H1 (cell line): ENCODE measurements at regions not wholly inside any gene's neighbourhood (a gene's known extent, or its start where the extent isn't known, plus 50 kb on each side); places are given as distances from the start of the nearest gene placed in this dataset.

Source experiments
- CTCF ChIA-PET: fragments of 300-600 bp; sonication (Branson Sonifier 250); formaldehyde crosslinking; loops from one replicate; lab custom pipeline; 2021; ENCODE audit not compliant: partially characterized antibody; lab: Charles Lee
- POLR2A ChIA-PET: fragments of 300-600 bp; sonication (Branson Sonifier 250); formaldehyde crosslinking; loops from one replicate; lab custom pipeline; 2021; ENCODE audit warnings: inconsistent platforms; ENCODE audit not compliant: partially characterized antibody; lab: Charles Lee
- DNase-seq, 2 experiments: peaks; one replicate each; pipeline versions ENCODE4 v3.0.0 to v3.0.0-alpha.2; 2010 to 2022; ENCODE audit warnings: low spot score in 2 of 2, low read depth in 1 of 2, mixed read lengths in 1 of 2
- FAIRE-seq: peaks from 2 replicates; lab custom pipeline; 2011; peaks lifted over from hg19 to GRCh38; lab: Jason Lieb, UNC
- H2AFZ ChIP-seq: 2 replicates; pipeline ENCODE4 v1.8.1; 2012; ENCODE audit warnings: low read length, inconsistent platforms
- H2AK5ac ChIP-seq: 2 replicates; pipeline ENCODE4 v1.6.1; 2013; ENCODE audit warnings: low read depth, low read length
- H2BK120ac ChIP-seq: replicated peaks from 2 replicates; pipeline ENCODE3; 2013; ENCODE audit warnings: low read depth, low read length, inconsistent platforms
- H2BK12ac ChIP-seq: 2 replicates; pipeline ENCODE4 v1.6.1; 2013; ENCODE audit warnings: low read depth, low read length
- H2BK15ac ChIP-seq: 2 replicates; pipeline ENCODE4 v1.6.1; 2013; ENCODE audit warnings: low read length
- H2BK20ac ChIP-seq: 2 replicates; pipeline ENCODE4 v1.6.1; 2013; ENCODE audit warnings: low read length
- H2BK5ac ChIP-seq: 2 replicates; pipeline ENCODE4 v1.6.1; 2013; ENCODE audit warnings: low read depth, low read length
- H3K14ac ChIP-seq: 2 replicates; pipeline ENCODE4 v1.6.1; 2013; ENCODE audit warnings: inconsistent platforms; ENCODE audit not compliant: insufficient read length
- H3K18ac ChIP-seq: 2 replicates; pipeline ENCODE4 v1.6.1; 2013; ENCODE audit warnings: low read length; ENCODE audit errors: extremely low read depth
- H3K23ac ChIP-seq: 2 replicates; pipeline ENCODE4 v1.6.1; 2013; ENCODE audit warnings: inconsistent platforms; ENCODE audit not compliant: insufficient read length
- H3K23me2 ChIP-seq: 2 replicates; pipeline ENCODE4 v1.6.1; 2013; ENCODE audit warnings: low read depth, low read length
- H3K27ac ChIP-seq: 2 replicates; pipeline ENCODE4 v1.6.1; 2011; ENCODE audit warnings: low read depth, low read length, inconsistent platforms
- H3K27me3 ChIP-seq, 4 experiments: replicated peaks in 1 of 4; 1 replicate in 1 of 4; 2 replicates in 3 of 4; pipeline versions ENCODE4 v1.6.1 to v1.8.1; 2011 to 2013; ENCODE audit warnings: low read length in 3 of 4, mild to moderate bottlenecking in 3 of 4, inconsistent platforms in 2 of 4, mixed read lengths in 2 of 4, moderate library complexity in 1 of 4; ENCODE audit not compliant: control insufficient read depth in 3 of 4, insufficient read depth in 3 of 4; ENCODE audit errors: extremely low read depth in 1 of 4
- H3K36me3 ChIP-seq, 4 experiments: 2 replicates each; pipeline versions ENCODE4 v1.6.1 to v1.8.1; 2011 to 2013; ENCODE audit warnings: mild to moderate bottlenecking in 4 of 4, low read length in 3 of 4, moderate library complexity in 2 of 4, control low read depth in 1 of 4, inconsistent platforms in 1 of 4; ENCODE audit not compliant: insufficient read depth in 4 of 4, control insufficient read depth in 2 of 4
- H3K4ac ChIP-seq: replicated peaks from 2 replicates; pipeline ENCODE3; 2013; ENCODE audit warnings: low read length, low read depth, mixed read lengths, inconsistent platforms; ENCODE audit not compliant: insufficient read length
- H3K4me1 ChIP-seq, 4 experiments: replicated peaks in 1 of 4; 1 replicate in 1 of 4; 2 replicates in 3 of 4; pipeline versions ENCODE4 v1.6.1 to v1.8.1; 2011 to 2013; ENCODE audit warnings: low read length in 3 of 4, inconsistent platforms in 2 of 4, mixed read lengths in 1 of 4; ENCODE audit not compliant: insufficient read depth in 4 of 4, control insufficient read depth in 3 of 4
- H3K4me2 ChIP-seq, 2 experiments: 2 replicates each; pipeline versions ENCODE4 v1.6.1 to v1.8.1; 2011 to 2013; ENCODE audit warnings: low read depth in 2 of 2, low read length in 2 of 2, control low read depth in 1 of 2, inconsistent platforms in 1 of 2, mild to moderate bottlenecking in 1 of 2; ENCODE audit not compliant: insufficient read depth in 1 of 2
- H3K4me3 ChIP-seq, 4 experiments: fragments of 200-600, 300-600 bp in 1 of 4; sonication (generic), shearing (Covaris generic), sonication (Bioruptor Twin) in 1 of 4; 2 replicates each; pipeline versions ENCODE4 v1.5.1 to v1.8.1; 2011 to 2016; ENCODE audit warnings: low read length in 4 of 4, low read depth in 3 of 4, control low read depth in 2 of 4, inconsistent platforms in 2 of 4, mild to moderate bottlenecking in 2 of 4, mixed read lengths in 1 of 4, moderate library complexity in 1 of 4; ENCODE audit not compliant: insufficient read depth in 2 of 4; ENCODE audit errors: extremely low read depth in 1 of 4
- H3K56ac ChIP-seq: replicated peaks from 2 replicates; pipeline ENCODE3; 2013; ENCODE audit warnings: low read depth, mild to moderate bottlenecking, mixed read lengths, low read length, inconsistent platforms; ENCODE audit not compliant: insufficient read length
- H3K79me1 ChIP-seq: 2 replicates; pipeline ENCODE4 v1.6.1; 2013; ENCODE audit warnings: low read depth, low read length, control low read depth
- H3K79me2 ChIP-seq, 2 experiments: 2 replicates each; pipeline versions ENCODE4 v1.6.1 to v1.8.1; 2012 to 2013; ENCODE audit warnings: low read length in 2 of 2, mild to moderate bottlenecking in 2 of 2, inconsistent platforms in 1 of 2; ENCODE audit not compliant: insufficient read depth in 2 of 2, control insufficient read depth in 1 of 2
- H3K9ac ChIP-seq, 4 experiments: replicated peaks in 1 of 4; 1 replicate in 1 of 4; 2 replicates in 3 of 4; pipeline versions ENCODE4 v1.6.1 to v1.8.1; 2011 to 2013; ENCODE audit warnings: low read depth in 3 of 4, low read length in 3 of 4, control low read depth in 2 of 4, mild to moderate bottlenecking in 2 of 4, moderate library complexity in 2 of 4, inconsistent platforms in 1 of 4; ENCODE audit errors: extremely low read depth in 1 of 4
- H3K9me3 ChIP-seq, 2 experiments: 2 replicates each; pipeline versions ENCODE4 v1.6.1 to v1.8.1; 2012 to 2013; ENCODE audit warnings: mild to moderate bottlenecking in 2 of 2, moderate library complexity in 2 of 2, control low read depth in 1 of 2, inconsistent platforms in 1 of 2, low read depth in 1 of 2, low read length in 1 of 2, mixed read lengths in 1 of 2; ENCODE audit not compliant: insufficient read depth in 2 of 2
- H4K20me1 ChIP-seq, 2 experiments: replicated peaks in 1 of 2; 2 replicates each; pipeline versions ENCODE3 to v1.8.1; 2011 to 2013; ENCODE audit warnings: inconsistent platforms in 2 of 2, low read length in 2 of 2, mild to moderate bottlenecking in 1 of 2; ENCODE audit not compliant: insufficient read depth in 2 of 2, control insufficient read depth in 1 of 2
- H4K5ac ChIP-seq: 2 replicates; pipeline ENCODE4 v1.6.1; 2013; ENCODE audit warnings: low read length, low read depth, mixed read lengths, inconsistent platforms; ENCODE audit not compliant: insufficient read length
- H4K8ac ChIP-seq: 2 replicates; pipeline ENCODE4 v1.8.0; 2013; ENCODE audit warnings: mild to moderate bottlenecking, moderate library complexity, low read length, inconsistent platforms; ENCODE audit not compliant: insufficient read depth; ENCODE audit errors: extremely low read depth
- H4K91ac ChIP-seq: replicated peaks from 2 replicates; pipeline ENCODE3; 2013; ENCODE audit warnings: low read length, mixed read lengths, inconsistent platforms; ENCODE audit not compliant: insufficient read length
- CBX5 ChIP-seq: fragments of 300-800, 300-1000 bp; sonication (generic); IDR thresholded peaks from 2 replicates; pipeline ENCODE4 v1.7.1; 2016; ENCODE audit warnings: antibody characterized with exemption, low read length, low read depth
- CEBPB ChIP-seq: IDR thresholded peaks from 2 replicates; pipeline ENCODE4 v1.6.1; 2012; ENCODE audit warnings: low read depth, low read length
- GTF2F1 ChIP-seq: IDR thresholded peaks from 2 replicates; pipeline ENCODE4 v1.6.1; 2012; ENCODE audit warnings: low read depth, low read length, improper control_type of control experiment, borderline replicate concordance
- HDAC6 ChIP-seq: IDR thresholded peaks from one replicate; pipeline ENCODE4 v1.7.1; 2012; ENCODE audit warnings: low read depth, mild to moderate bottlenecking, inconsistent platforms, low read length, moderate library complexity
- SIX5 ChIP-seq: IDR thresholded peaks from 2 replicates; pipeline ENCODE4 v1.6.1; 2011; ENCODE audit warnings: mild to moderate bottlenecking, low read depth, low read length
- WGBS, 2 experiments: shearing (Covaris generic) in 1 of 2; methylation state at CpG; one replicate each; pipeline versions ENCODE4 v1.1.6 to v1.1.7; 2013 to 2015; ENCODE audit warnings: low lambda C conversion rate in 2 of 2, mixed read lengths in 2 of 2, inconsistent platforms in 1 of 2, low coverage in 1 of 2, missing lambda C conversion rate in 1 of 2; ENCODE audit not compliant: insufficient replicate concordance in 2 of 2, insufficient coverage in 1 of 2, insufficient read length in 1 of 2; ENCODE audit errors: extremely low coverage in 1 of 2, missing lambda C conversion rate in 1 of 2; 5-methylcytosine and 5-hydroxymethylcytosine counted together

DNA sequence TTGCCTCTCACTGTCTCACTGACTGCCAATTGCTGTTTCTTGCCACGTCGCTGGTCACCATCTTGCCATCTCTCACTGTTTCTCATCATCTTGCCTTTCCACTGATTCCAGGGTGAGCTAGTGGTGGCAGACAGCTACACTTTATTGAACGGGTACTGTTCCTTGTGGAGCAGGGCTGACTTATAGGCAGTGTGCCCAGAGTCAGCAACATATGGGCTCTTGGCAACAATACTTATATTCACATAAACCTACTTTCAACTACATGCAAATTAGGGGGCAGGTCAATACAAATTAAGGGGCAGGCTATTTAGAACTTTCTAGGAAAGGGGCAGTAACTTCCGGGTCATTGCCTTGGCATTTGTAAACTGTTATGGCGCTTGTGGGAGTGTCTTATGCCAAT lies 186.2 kb upstream of the SYNDIG1 start:
- no peaks in the 10 kb centered on the region for H3K79me2 ChIP-seq
- H3K9ac ChIP-seq: no peak overlapping the region
- no peak overlapping the region for H3K4me3 ChIP-seq
- no peak overlapping the region for H3K4me2 ChIP-seq
- no peak overlapping the region for H3K18ac ChIP-seq
- ChIA-PET CTCF (interaction anchor here (0.6 kb wide), 1 partner anchor 499 kb away, joined by 5 read pairs; no protein-coding TSS in a partner anchor), POLR2A (no interaction called here)
- no peak for DNase-seq
- no peak overlapping the region for H4K8ac ChIP-seq
- H2AFZ ChIP-seq: no peak overlapping the region
- no peak overlapping the region for H3K27ac ChIP-seq
- no peak overlapping the region for H2BK120ac ChIP-seq
- H3K36me3 ChIP-seq: no peaks in the 10 kb centered on the region
- H2BK20ac ChIP-seq: no peak overlapping the region
- no peak overlapping the region for H3K56ac ChIP-seq
- H3K23me2 ChIP-seq: no peaks in the 10 kb centered on the region
- H4K20me1 ChIP-seq: no peaks in the 10 kb centered on the region
- no peak overlapping the region for H3K14ac ChIP-seq
- H4K91ac ChIP-seq: no peak overlapping the region
- H2BK5ac ChIP-seq: no peak overlapping the region
- no peak overlapping the region for H2AK5ac ChIP-seq
- H3K9me3 ChIP-seq: no peaks in the 10 kb centered on the region
- H2BK12ac ChIP-seq: no peak overlapping the region
- H3K4ac ChIP-seq: no peak overlapping the region
- no peak overlapping the region for H3K23ac ChIP-seq
- no peak overlapping the region for H2BK15ac ChIP-seq
- H3K4me1 ChIP-seq: no peaks in the 10 kb centered on the region
- no peak overlapping the region for H4K5ac ChIP-seq
- TF ChIP-seq SIX5 (no peak), CEBPB (no peak), GTF2F1 (no peak), CBX5 (no peak), HDAC6 (no peak)
- H3K79me1 ChIP-seq: no peaks in the 10 kb centered on the region
- FAIRE-seq: no peak
- WGBS, 2 experiments: 93% methylated on average over 5 of the region's 5 CpGs; no CpG with 5 or more reads in 1 of the 2 experiments
- no peaks in the 10 kb centered on the region; a peak in 1 of 7 replicates for H3K27me3 ChIP-seq
